ENCODE measurements at regions not wholly inside any gene's neighbourhood (a gene's known extent, or its start where the extent isn't known, plus 50 kb on each side); places are given as distances from the start of the nearest gene placed in this dataset.

DNA sequence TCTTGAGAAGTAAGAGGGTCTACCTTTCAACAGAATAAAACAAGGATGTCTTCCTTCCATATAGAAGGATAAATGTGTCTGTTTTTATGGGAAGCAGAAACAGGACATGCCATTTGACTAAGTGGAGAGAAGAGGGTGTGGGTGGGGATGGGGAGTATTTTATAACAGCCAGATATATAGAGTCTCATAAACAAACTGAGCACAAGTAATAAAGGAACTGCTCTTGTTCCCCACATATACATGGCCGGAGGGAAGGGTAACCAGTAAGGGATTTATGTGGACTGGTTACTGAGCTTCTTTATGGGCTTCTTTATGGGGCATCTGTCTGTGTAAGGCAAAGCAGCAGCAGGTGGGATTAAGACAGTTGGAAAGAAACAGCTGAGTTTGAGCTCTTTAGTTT lies 558.1 kb downstream of the REEP3 start:
- TF ChIP-seq, protein P1, sequence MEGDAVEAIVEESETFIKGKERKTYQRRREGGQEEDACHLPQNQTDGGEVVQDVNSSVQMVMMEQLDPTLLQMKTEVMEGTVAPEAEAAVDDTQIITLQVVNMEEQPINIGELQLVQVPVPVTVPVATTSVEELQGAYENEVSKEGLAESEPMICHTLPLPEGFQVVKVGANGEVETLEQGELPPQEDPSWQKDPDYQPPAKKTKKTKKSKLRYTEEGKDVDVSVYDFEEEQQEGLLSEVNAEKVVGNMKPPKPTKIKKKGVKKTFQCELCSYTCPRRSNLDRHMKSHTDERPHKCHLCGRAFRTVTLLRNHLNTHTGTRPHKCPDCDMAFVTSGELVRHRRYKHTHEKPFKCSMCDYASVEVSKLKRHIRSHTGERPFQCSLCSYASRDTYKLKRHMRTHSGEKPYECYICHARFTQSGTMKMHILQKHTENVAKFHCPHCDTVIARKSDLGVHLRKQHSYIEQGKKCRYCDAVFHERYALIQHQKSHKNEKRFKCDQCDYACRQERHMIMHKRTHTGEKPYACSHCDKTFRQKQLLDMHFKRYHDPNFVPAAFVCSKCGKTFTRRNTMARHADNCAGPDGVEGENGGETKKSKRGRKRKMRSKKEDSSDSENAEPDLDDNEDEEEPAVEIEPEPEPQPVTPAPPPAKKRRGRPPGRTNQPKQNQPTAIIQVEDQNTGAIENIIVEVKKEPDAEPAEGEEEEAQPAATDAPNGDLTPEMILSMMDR (IDR thresholded peaks at IDR 0.05): no peak
- TF ChIP-seq EZH2phosphoT487 (IDR thresholded peaks at IDR 0.05): no peak
- TF ChIP-seq EZH2 (IDR thresholded peaks at IDR 0.05): no peak

Data from neural progenitor cell (in vitro differentiated cells).